Left ventricle myocardium inferior (tissue), 1 donor: ENCODE measurements at regions not wholly inside any gene's neighbourhood (a gene's known extent, or its start where the extent isn't known, plus 50 kb on each side); places are given as distances from the start of the nearest gene placed in this dataset.

Experiments
- DNase-seq: peaks from one replicate; pipeline ENCODE4 v3.0.0-alpha.2; 2020
- H3K27ac ChIP-seq: fragments of 200-600 bp; replicated peaks from 2 replicates; pipeline ENCODE4 v1.8.0; 2021
- H3K27me3 ChIP-seq: fragments of 200-600 bp; 2 replicates; pipeline ENCODE4 v1.8.0; 2021; ENCODE audit warnings: low read depth
- H3K36me3 ChIP-seq: fragments of 200-600 bp; 2 replicates; pipeline ENCODE4 v1.8.0; 2021
- H3K4me1 ChIP-seq: fragments of 200-600 bp; 2 replicates; pipeline ENCODE4 v1.8.0; 2021
- H3K4me3 ChIP-seq: fragments of 200-600 bp; 2 replicates; pipeline ENCODE4 v1.8.0; 2021; ENCODE audit warnings: mild to moderate bottlenecking, moderate library complexity
- H3K9me3 ChIP-seq: fragments of 200-600 bp; replicated peaks from 2 replicates; pipeline ENCODE4 v1.8.0; 2021
- intact Hi-C: fragments of 100-400 bp; cut with micrococcal nuclease; formaldehyde crosslinking; loops from one replicate; pipeline ENCODE4 v1.11.0; 2022
- TF ChIP-seq, protein P1 (sequence below): fragments of 200-600 bp; IDR thresholded peaks from 2 replicates; pipeline ENCODE4 v1.8.0; 2021; ENCODE audit warnings: antibody characterized with exemption, mild to moderate bottlenecking, borderline replicate concordance
- donor health status: DM: no; HTN: yes; CAD: no; lungs with severe emphysema.

- Histone ChIP-seq H3K4me3 (no peak overlapping the region), H3K36me3 (no peaks in the 10 kb centered on the region), H3K9me3 (peaks cover 3% of the 10 kb centered on the region), H3K27ac (peak overlapping the region; percentile 16), H3K4me1 (no peaks in the 10 kb centered on the region), H3K27me3 (no peaks in the 10 kb centered on the region)
- no peak for DNase-seq
- TF ChIP-seq, protein P1, sequence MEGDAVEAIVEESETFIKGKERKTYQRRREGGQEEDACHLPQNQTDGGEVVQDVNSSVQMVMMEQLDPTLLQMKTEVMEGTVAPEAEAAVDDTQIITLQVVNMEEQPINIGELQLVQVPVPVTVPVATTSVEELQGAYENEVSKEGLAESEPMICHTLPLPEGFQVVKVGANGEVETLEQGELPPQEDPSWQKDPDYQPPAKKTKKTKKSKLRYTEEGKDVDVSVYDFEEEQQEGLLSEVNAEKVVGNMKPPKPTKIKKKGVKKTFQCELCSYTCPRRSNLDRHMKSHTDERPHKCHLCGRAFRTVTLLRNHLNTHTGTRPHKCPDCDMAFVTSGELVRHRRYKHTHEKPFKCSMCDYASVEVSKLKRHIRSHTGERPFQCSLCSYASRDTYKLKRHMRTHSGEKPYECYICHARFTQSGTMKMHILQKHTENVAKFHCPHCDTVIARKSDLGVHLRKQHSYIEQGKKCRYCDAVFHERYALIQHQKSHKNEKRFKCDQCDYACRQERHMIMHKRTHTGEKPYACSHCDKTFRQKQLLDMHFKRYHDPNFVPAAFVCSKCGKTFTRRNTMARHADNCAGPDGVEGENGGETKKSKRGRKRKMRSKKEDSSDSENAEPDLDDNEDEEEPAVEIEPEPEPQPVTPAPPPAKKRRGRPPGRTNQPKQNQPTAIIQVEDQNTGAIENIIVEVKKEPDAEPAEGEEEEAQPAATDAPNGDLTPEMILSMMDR, result no peak
- intact Hi-C loops, result no loop called here
Measured at GRCh38 chr1:96076589-96076988, 645.0 kb upstream of the PTBP2 start.

DNA sequence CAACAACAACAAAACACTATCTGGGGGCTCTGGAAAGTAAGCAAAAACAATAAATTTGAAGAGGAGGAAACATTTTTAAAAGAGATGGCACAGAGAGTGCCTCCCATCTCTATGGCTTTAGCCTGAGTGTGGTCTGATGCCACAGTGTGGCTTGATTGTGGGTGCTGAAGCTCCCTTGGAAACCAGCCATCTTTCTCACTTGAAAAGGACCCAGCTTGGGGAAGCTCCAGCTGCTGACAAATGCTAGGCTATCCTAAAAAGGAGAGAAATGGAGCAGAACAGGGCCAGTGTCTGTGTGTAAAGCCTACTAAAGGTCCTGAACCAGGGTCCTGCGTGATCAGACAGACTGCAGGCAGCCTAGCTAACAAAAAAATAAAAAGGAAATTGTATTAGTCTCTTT is 642.0 kb upstream of the PTBP2 start:
- Histone ChIP-seq H3K36me3 (no peaks in the 10 kb centered on the region), H3K27ac (no peak overlapping the region), H3K27me3 (no peaks in the 10 kb centered on the region), H3K4me1 (no peaks in the 10 kb centered on the region), H3K4me3 (no peak overlapping the region), H3K9me3 (peaks cover 8% of the 10 kb centered on the region)
- TF ChIP-seq, protein P1, result no peak
- intact Hi-C loops, result no loop called here
- DNase-seq, result no peak

GRCh38 chr1:96080925-96081324 is 640.7 kb upstream of the PTBP2 start:
- TF ChIP-seq, protein P1, result no peak
- Histone ChIP-seq H3K4me3 (no peak overlapping the region), H3K4me1 (no peaks in the 10 kb centered on the region), H3K9me3 (peaks cover 8% of the 10 kb centered on the region), H3K27me3 (no peaks in the 10 kb centered on the region), H3K27ac (no peak overlapping the region), H3K36me3 (no peaks in the 10 kb centered on the region)
- intact Hi-C loops, result no loop called here
- DNase-seq, result no peak

DNA sequence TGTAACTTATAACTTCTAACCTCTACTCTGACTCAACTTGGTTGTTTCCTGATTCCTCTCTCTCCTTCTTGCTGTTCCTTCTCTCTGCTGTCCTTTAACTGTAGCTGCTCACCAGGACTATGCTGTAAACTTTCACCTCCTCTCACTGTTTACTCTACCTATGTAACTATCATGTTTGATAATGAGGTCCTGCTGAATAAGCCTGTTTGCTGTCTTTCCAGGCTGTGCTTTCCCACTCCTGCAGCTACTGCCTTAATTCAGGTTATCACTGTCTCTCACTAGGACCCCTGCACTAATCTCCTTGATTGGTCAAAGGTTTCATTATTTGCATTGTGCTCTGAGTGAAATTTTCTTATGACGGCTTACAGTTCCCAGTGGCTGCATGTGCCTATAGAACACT is 633.9 kb upstream of the PTBP2 start:
- peaks cover 20% of the 10 kb centered on the region for H3K9me3 ChIP-seq
- intact Hi-C loops, result no loop called here
- TF ChIP-seq, protein P1, result no peak
- H3K4me1 ChIP-seq, result no peaks in the 10 kb centered on the region
- no peaks in the 10 kb centered on the region for H3K36me3 ChIP-seq
- no peaks in the 10 kb centered on the region for H3K27me3 ChIP-seq
- DNase-seq, result no peak
- no peak overlapping the region for H3K27ac ChIP-seq
- no peak overlapping the region for H3K4me3 ChIP-seq

DNA sequence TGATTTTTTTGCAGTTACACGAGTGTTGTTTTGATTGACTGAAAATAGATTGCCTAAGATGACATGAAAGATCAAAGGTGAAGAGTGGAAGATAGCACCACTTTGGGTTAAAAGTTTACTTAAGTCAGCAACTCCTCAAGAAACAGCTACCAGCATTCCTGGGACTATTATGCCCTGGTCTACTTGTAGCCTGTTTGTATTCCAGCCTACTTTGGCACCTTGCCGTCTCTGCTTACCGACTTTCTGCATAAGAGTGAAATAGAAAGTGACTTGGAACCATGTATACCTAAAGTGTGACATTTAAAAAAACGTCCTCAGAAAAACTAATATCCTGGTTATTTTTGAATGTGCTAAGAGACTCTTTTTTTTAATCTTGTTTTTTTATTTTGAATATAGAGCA is 631.5 kb upstream of the PTBP2 start:
- intact Hi-C loops, result no loop called here
- peaks cover 12% of the 10 kb centered on the region for H3K9me3 ChIP-seq
- no peaks in the 10 kb centered on the region for H3K36me3 ChIP-seq
- H3K4me3 ChIP-seq, result no peak overlapping the region
- no peak overlapping the region for H3K27ac ChIP-seq
- TF ChIP-seq, protein P1, result no peak
- H3K4me1 ChIP-seq, result no peaks in the 10 kb centered on the region
- no peaks in the 10 kb centered on the region for H3K27me3 ChIP-seq
- DNase-seq, result no peak
